Mammary epithelial cell (primary cell): ENCODE measurements at regions not wholly inside any gene's neighbourhood (a gene's known extent, or its start where the extent isn't known, plus 50 kb on each side); places are given as distances from the start of the nearest gene placed in this dataset.

ENCODE experiments used
- CTCF ChIP-seq, 2 donors: IDR thresholded peaks in 1 of 2; conservative IDR thresholded peaks in 1 of 2; 2 replicates each; pipeline ENCODE4 v1.5.1; 2011 to 2012; ENCODE audit warnings: inconsistent platforms in 2 of 2, low read length in 2 of 2, mild to moderate bottlenecking in 2 of 2, control low read depth in 1 of 2, low read depth in 1 of 2; ENCODE audit not compliant: insufficient read depth in 1 of 2; ENCODE audit errors: extremely low read depth in 1 of 2
- EZH2 ChIP-seq: IDR thresholded peaks from 2 replicates; pipeline ENCODE4 v1.6.1; 2012; ENCODE audit warnings: low read length, inconsistent platforms, borderline replicate concordance

GRCh38 chr4:10173754-10174749, 57.5 kb upstream of the WDR1 start:
- TF ChIP-seq CTCF (conservative IDR thresholded peaks at IDR 0.05 in 1 of 2, IDR thresholded peaks at IDR 0.05 in 1 of 2; ENCODE audit: extremely low read depth in 1 of 2, insufficient read depth in 1 of 2, low read depth in 1 of 2, low read length in 2 of 2) (no peak), EZH2 (no peak)
